SU-DHL-6 (cell line): ENCODE measurements at regions not wholly inside any gene's neighbourhood (a gene's known extent, or its start where the extent isn't known, plus 50 kb on each side); places are given as distances from the start of the nearest gene placed in this dataset.

Experiments
- H2AFZ ChIP-seq: fragments of 200-600 bp; sonication (generic); 2 replicates; pipeline ENCODE4 v1.6.1; 2014; ENCODE audit warnings: low read depth, mild to moderate bottlenecking, moderate library complexity, mixed read lengths, antibody characterized with exemption, low read length; ENCODE audit not compliant: severe bottlenecking
- H3F3A ChIP-seq: fragments of 200-600 bp; shearing (Covaris generic); 2 replicates; pipeline ENCODE4 v1.6.0; 2016; ENCODE audit warnings: antibody characterized with exemption, mild to moderate bottlenecking; ENCODE audit not compliant: insufficient read depth
- H3K27ac ChIP-seq: fragments of 200-600 bp; sonication (generic); 2 replicates; pipeline ENCODE4 v1.5.1; 2016; ENCODE audit warnings: low read depth, mild to moderate bottlenecking, low read length, moderate library complexity, mixed read lengths
- H3K27me3 ChIP-seq: fragments of 200-600 bp; sonication (generic), shearing (Covaris generic); 2 replicates; pipeline ENCODE4 v1.6.0; 2014; ENCODE audit warnings: mild to moderate bottlenecking, low read length
- H3K36me3 ChIP-seq: fragments of 200-600 bp; sonication (generic); 2 replicates; pipeline ENCODE4 v1.6.1; 2014; ENCODE audit warnings: mild to moderate bottlenecking, low read length, mixed read lengths
- H3K4me2 ChIP-seq: fragments of 300-600, 200-600 bp; shearing (Covaris generic), sonication (generic); 2 replicates; pipeline ENCODE4 v1.6.0; 2014; ENCODE audit warnings: low read length, low read depth, mild to moderate bottlenecking; ENCODE audit not compliant: poor library complexity, severe bottlenecking
- H3K4me3 ChIP-seq: fragments of 200-600 bp; sonication (generic); 2 replicates; pipeline ENCODE4 v1.5.1; 2014; ENCODE audit warnings: antibody characterized with exemption, low read length, mild to moderate bottlenecking, mixed read lengths; ENCODE audit not compliant: insufficient read depth, poor library complexity, severe bottlenecking
- H3K79me2 ChIP-seq: fragments of 200-600 bp; sonication (generic); 2 replicates; pipeline ENCODE4 v1.6.1; 2014; ENCODE audit warnings: mild to moderate bottlenecking, low read length, moderate library complexity; ENCODE audit not compliant: insufficient read depth
- H3K9ac ChIP-seq: fragments of 200-600 bp; sonication (generic); 2 replicates; pipeline ENCODE4 v1.7.0; 2014; ENCODE audit warnings: mild to moderate bottlenecking, low read length
- H3K9me2 ChIP-seq: fragments of 200-600 bp; sonication (generic); replicated peaks from 2 replicates; pipeline ENCODE4 v1.6.1; 2014; ENCODE audit warnings: low read length; ENCODE audit not compliant: insufficient read depth
- H3K9me3 ChIP-seq: fragments of 200-600 bp; sonication (generic); 2 replicates; pipeline ENCODE4 v1.6.1; 2014; ENCODE audit warnings: low read length, mixed read lengths; ENCODE audit not compliant: insufficient read depth
- H4K20me1 ChIP-seq: fragments of 200-600 bp; sonication (generic); 2 replicates; pipeline ENCODE4 v1.6.1; 2014; ENCODE audit warnings: low read depth, mild to moderate bottlenecking, antibody characterized with exemption, low read length, moderate library complexity, mixed read lengths
- CTCF ChIP-seq: fragments of 200-600 bp; sonication (generic); IDR thresholded peaks from one replicate; pipeline ENCODE4 v1.5.1; 2017; ENCODE audit warnings: antibody characterized with exemption, mild to moderate bottlenecking, low read length, moderate library complexity; ENCODE audit not compliant: insufficient read depth, poor library complexity, severe bottlenecking
- EZH2phosphoT487 ChIP-seq: fragments of 200-600 bp; sonication (generic), shearing (Covaris generic); conservative IDR thresholded peaks from 2 replicates; pipeline ENCODE4 v1.6.1; 2018; ENCODE audit warnings: mild to moderate bottlenecking, antibody characterized with exemption, low read length, moderate library complexity, mixed read lengths

GRCh38 chr11:109815500-109816150 is 277.6 kb upstream of the ZC3H12C start:
- H4K20me1 ChIP-seq: no peaks in the 10 kb centered on the region
- no peak for TF ChIP-seq EZH2phosphoT487
- no peak for TF ChIP-seq CTCF
- H3K9me3 ChIP-seq: no peaks in the 10 kb centered on the region
- H2AFZ ChIP-seq: no peak overlapping the region
- H3F3A ChIP-seq: no peaks in the 10 kb centered on the region
- H3K9me2 ChIP-seq: no peaks in the 10 kb centered on the region
- no peak overlapping the region for H3K4me3 ChIP-seq
- no peak overlapping the region for H3K9ac ChIP-seq
- H3K79me2 ChIP-seq: no peaks in the 10 kb centered on the region
- no peaks in the 10 kb centered on the region for H3K27me3 ChIP-seq
- H3K36me3 ChIP-seq: no peaks in the 10 kb centered on the region
- no peak overlapping the region for H3K27ac ChIP-seq
- no peak overlapping the region for H3K4me2 ChIP-seq

GRCh38 chr11:109818290-109818689 is 274.9 kb upstream of the ZC3H12C start:
- H3K4me3 ChIP-seq: no peak overlapping the region
- no peak overlapping the region for H3K27ac ChIP-seq
- H3K9me3 ChIP-seq: no peaks in the 10 kb centered on the region
- no peaks in the 10 kb centered on the region for H3K9me2 ChIP-seq
- no peak overlapping the region for H3K9ac ChIP-seq
- H4K20me1 ChIP-seq: no peaks in the 10 kb centered on the region
- H3F3A ChIP-seq: no peaks in the 10 kb centered on the region
- H3K36me3 ChIP-seq: no peaks in the 10 kb centered on the region
- H2AFZ ChIP-seq: no peak overlapping the region
- no peaks in the 10 kb centered on the region for H3K27me3 ChIP-seq
- no peaks in the 10 kb centered on the region for H3K79me2 ChIP-seq
- no peak for TF ChIP-seq EZH2phosphoT487
- no peak for TF ChIP-seq CTCF
- H3K4me2 ChIP-seq: no peak overlapping the region

- no peak overlapping the region for H3K4me3 ChIP-seq
- H2AFZ ChIP-seq: no peak overlapping the region
- TF ChIP-seq EZH2phosphoT487: no peak
- no peak for TF ChIP-seq CTCF
- H3K27me3 ChIP-seq: no peaks in the 10 kb centered on the region
- H3K27ac ChIP-seq: no peak overlapping the region
- H4K20me1 ChIP-seq: no peaks in the 10 kb centered on the region
- H3K4me2 ChIP-seq: no peak overlapping the region
- no peaks in the 10 kb centered on the region for H3K36me3 ChIP-seq
- no peaks in the 10 kb centered on the region for H3K9me2 ChIP-seq
- H3K9ac ChIP-seq: no peak overlapping the region
- no peaks in the 10 kb centered on the region for H3K9me3 ChIP-seq
- H3F3A ChIP-seq: no peaks in the 10 kb centered on the region
- no peaks in the 10 kb centered on the region for H3K79me2 ChIP-seq
Observed at GRCh38 chr11:109819410-109819809, 273.8 kb upstream of the ZC3H12C start.
